GM18511 (cell line): ENCODE measurements at regions not wholly inside any gene's neighbourhood (a gene's known extent, or its start where the extent isn't known, plus 50 kb on each side); places are given as distances from the start of the nearest gene placed in this dataset.
A peak's percentile ranks its signal among the peaks of the same experiment; 100 is the strongest.

Experiments used
- ATAC-seq: cut with Tn5 transposase; IDR thresholded peaks from one replicate; pipeline ENCODE4 v1.9.1; 2021; ENCODE audit warnings: mild to moderate bottlenecking, moderate library complexity; ENCODE audit not compliant: unreplicated experiment

GRCh38 chr6:23396949-23397348, 729.1 kb upstream of the NRSN1 start:
- no peak for ATAC-seq

GRCh38 chr6:23403460-23403859, 722.6 kb upstream of the NRSN1 start:
- ATAC-seq = no peak

GRCh38 chr6:23409531-23409930, 716.5 kb upstream of the NRSN1 start:
- ATAC-seq = no peak

GRCh38 chr6:23410439-23410838, 715.6 kb upstream of the NRSN1 start:
- no peak for ATAC-seq

GRCh38 chr6:23412770-23413169, 713.2 kb upstream of the NRSN1 start:
- no peak for ATAC-seq

GRCh38 chr6:23413327-23414050, 712.5 kb upstream of the NRSN1 start:
- ATAC-seq = peak; percentile 38

- ATAC-seq = peak; percentile 86
Measured at GRCh38 chr6:23414051-23414445, 712.0 kb upstream of the NRSN1 start.

GRCh38 chr6:23414922-23415321, 711.1 kb upstream of the NRSN1 start:
- no peak for ATAC-seq

- no peak for ATAC-seq
Measured at GRCh38 chr6:23415819-23416427, 710.1 kb upstream of the NRSN1 start.

- ATAC-seq = no peak
Measured at GRCh38 chr6:23417133-23417532, 708.9 kb upstream of the NRSN1 start.

- no peak for ATAC-seq
Measured at GRCh38 chr6:23418095-23418494, 707.9 kb upstream of the NRSN1 start.

- ATAC-seq = no peak
Measured at GRCh38 chr6:23419046-23419445, 707.0 kb upstream of the NRSN1 start.

GRCh38 chr6:23420659-23421350, 705.2 kb upstream of the NRSN1 start:
- ATAC-seq = no peak

GRCh38 chr6:23424584-23424983, 701.4 kb upstream of the NRSN1 start:
- no peak for ATAC-seq

- ATAC-seq = no peak
Measured at GRCh38 chr6:23435126-23435525, 690.9 kb upstream of the NRSN1 start.

GRCh38 chr6:23435798-23436197, 690.2 kb upstream of the NRSN1 start:
- no peak for ATAC-seq

- ATAC-seq = no peak
Measured at GRCh38 chr6:23441808-23442461, 684.1 kb upstream of the NRSN1 start.

- no peak for ATAC-seq
Measured at GRCh38 chr6:23445157-23445710, 680.8 kb upstream of the NRSN1 start.

- ATAC-seq = no peak
Measured at GRCh38 chr6:23446469-23446967, 679.5 kb upstream of the NRSN1 start.

- no peak for ATAC-seq
Measured at GRCh38 chr6:23447731-23448130, 678.3 kb upstream of the NRSN1 start.

GRCh38 chr6:23448281-23448680, 677.7 kb upstream of the NRSN1 start:
- no peak for ATAC-seq
